ENCODE measurements at regions not wholly inside any gene's neighbourhood (a gene's known extent, or its start where the extent isn't known, plus 50 kb on each side); places are given as distances from the start of the nearest gene placed in this dataset.
A peak's percentile ranks its signal among the peaks of the same experiment; 100 is the strongest.
"Not testable (repeated sequence)": the region's sequence is repeated elsewhere in the genome, so short reads cannot be mapped to it uniquely, and the experiment has no call there.

- no peak for DNase-seq
Measured at GRCh38 chr13:48583859-48584311, 51.0 kb upstream of the RCBTB2 start.

- DNase-seq = peak in 49 of 56 donors; percentile 15 to 87 (median 57)
Measured at GRCh38 chr13:48585456-48585840, 52.6 kb upstream of the RCBTB2 start.

- DNase-seq = peak in 37 of 56 donors; percentile 6 to 76 (median 31)
Measured at GRCh38 chr13:48586591-48587103, 53.8 kb upstream of the RCBTB2 start.

DNA sequence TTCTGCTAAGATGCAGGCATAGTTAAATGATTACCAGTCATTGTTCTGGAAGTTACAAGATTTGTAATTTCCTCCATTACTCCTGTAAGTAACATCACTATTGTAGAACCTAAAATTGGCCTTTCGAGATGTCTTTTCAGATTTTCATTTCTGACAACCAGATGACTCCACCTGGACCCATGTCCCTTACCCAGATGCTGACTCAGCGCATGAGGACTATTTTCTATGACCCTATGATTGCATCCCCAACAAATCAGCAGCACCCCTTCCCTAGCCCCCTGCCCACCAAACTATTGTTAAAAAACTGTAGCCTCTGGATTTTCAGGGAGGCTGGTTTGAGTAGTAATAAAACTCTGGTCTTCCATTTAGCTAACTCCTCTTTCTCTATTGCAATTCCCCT lies 55.2 kb upstream of the RCBTB2 start:
- no peak for DNase-seq

GRCh38 chr13:48590141-48590901 lies 57.4 kb upstream of the RCBTB2 start:
- DNase-seq = no peak

GRCh38 chr13:48591124-48591872 lies 58.4 kb upstream of the RCBTB2 start:
- not testable (repeated sequence) for DNase-seq

- no peak for DNase-seq
Measured at GRCh38 chr13:48591889-48592687, 59.2 kb upstream of the RCBTB2 start.

- no peak for DNase-seq
Measured at GRCh38 chr13:48592688-48593049, 59.8 kb upstream of the RCBTB2 start.

DNA sequence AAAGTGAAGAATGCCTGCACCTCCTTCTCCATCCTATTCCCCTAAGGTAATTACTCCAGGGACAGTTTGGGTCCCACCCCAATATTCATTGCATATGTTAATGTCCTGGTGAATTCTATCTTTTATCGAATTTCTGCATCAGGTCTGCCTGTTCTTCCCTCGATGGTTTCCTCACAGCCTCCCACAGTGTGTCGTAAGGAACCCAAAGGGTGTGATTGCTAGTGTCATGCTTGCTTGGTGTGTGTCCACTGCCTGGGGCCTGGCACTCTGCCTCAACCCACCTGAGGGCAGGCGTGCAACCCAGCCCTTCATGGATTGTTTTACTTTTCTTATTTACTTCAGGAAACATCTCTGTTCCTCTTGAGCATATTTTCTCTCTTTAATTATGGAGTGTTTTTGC lies 60.2 kb upstream of the CYSLTR2 start:
- no peak for DNase-seq

- no peak for DNase-seq
Measured at GRCh38 chr13:48594096-48594815, 59.5 kb upstream of the CYSLTR2 start.

DNA sequence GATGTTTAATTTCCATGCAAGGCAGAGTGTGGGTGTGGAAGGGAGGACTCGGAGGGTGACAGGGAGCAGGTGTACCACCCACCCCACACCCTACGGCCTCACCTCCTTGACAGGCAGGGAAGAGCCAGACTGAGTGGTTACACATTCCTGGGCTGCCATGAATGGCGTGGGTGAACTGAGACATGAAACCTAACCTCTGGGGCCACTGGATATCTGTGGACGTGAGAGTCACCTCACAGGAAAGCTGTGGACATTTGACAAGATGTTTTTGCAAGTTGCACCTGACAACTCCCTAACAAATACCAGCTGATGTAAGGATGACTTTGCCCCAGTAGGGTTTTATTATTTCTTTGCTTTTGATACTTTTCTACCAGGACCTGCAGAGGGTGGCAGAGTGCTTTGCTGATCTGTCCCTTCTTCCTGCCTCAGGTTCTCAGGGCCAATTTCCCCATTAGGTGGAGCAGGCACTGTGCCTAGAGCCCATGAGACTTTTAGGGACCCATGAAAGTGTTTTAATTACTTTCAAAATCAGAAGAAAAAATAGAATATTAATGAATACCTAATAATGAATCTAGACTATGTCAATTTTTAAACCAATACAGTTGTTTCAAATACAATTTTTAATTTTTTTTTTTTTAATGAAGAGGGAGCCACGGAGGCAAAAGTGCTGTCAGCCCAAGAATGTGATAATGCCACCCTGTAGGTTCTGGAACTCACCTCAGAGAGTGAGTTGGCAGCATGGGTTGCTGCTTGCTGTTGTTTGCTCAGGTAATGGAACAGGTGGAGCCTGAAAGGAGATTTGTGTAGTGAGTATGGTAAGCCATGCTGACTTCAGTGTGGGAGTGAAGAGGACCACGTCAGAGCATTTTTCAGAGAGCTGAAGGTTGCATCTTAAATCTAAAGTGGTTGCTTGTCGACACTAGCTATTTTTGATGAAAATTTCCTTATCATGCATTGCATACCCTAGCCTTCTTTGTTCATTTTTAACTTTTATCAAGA lies 58.0 kb upstream of the CYSLTR2 start:
- DNase-seq = peak in 36 of 56 donors; percentile 6 to 74 (median 40)

GRCh38 chr13:48600374-48601364 lies 53.1 kb upstream of the CYSLTR2 start:
- no peak for DNase-seq

GRCh38 chr13:48602296-48603016 lies 51.3 kb upstream of the CYSLTR2 start:
- no peak for DNase-seq

GRCh38 chr13:48603375-48603774 lies 50.4 kb upstream of the CYSLTR2 start:
- no peak for DNase-seq

All from nucleus accumbens (tissue), 56 donors.